HepG2 (cell line): ENCODE measurements at regions not wholly inside any gene's neighbourhood (a gene's known extent, or its start where the extent isn't known, plus 50 kb on each side); places are given as distances from the start of the nearest gene placed in this dataset.

Experiments
- ARNT ChIP-seq: fragments of 450-650 bp; IDR thresholded peaks from 2 replicates; pipeline ENCODE4 v1.6.1; 2017
- POLR2A ChIP-seq, 2 experiments: IDR thresholded peaks; 2 replicates each; pipeline ENCODE4 v1.6.1; 2011; ENCODE audit warnings: low read depth in 2 of 2, low read length in 2 of 2, mild to moderate bottlenecking in 1 of 2, moderate library complexity in 1 of 2; ENCODE audit not compliant: insufficient read depth in 1 of 2
- POLR2AphosphoS5 ChIP-seq: IDR thresholded peaks from 2 replicates; pipeline ENCODE4 v1.6.1; 2012; ENCODE audit warnings: low read depth, low read length

- TF ChIP-seq POLR2AphosphoS5 (no peak), POLR2A (IDR thresholded peaks at IDR 0.05; ENCODE audit: insufficient read depth in 1 of 2, low read depth in 2 of 2, low read length in 2 of 2) (no peak), ARNT (no peak)
Measured at GRCh38 chr7:136167991-136168390, 190.8 kb upstream of the MTPN start.
